Keratinocyte (primary cell): ENCODE measurements at regions not wholly inside any gene's neighbourhood (a gene's known extent, or its start where the extent isn't known, plus 50 kb on each side); places are given as distances from the start of the nearest gene placed in this dataset.

ENCODE experiments used
- DNase-seq: peaks from one replicate; pipeline ENCODE4 v3.0.0-alpha.2; 2011; ENCODE audit warnings: low read depth, missing footprints, low spot score
- FAIRE-seq: peaks from 2 replicates; lab custom pipeline; 2011; peaks lifted over from hg19 to GRCh38; lab: Jason Lieb, UNC
- H2AFZ ChIP-seq: 2 replicates; pipeline ENCODE4 v1.6.0; 2012; ENCODE audit warnings: low read length, control low read depth, inconsistent platforms; ENCODE audit not compliant: control insufficient read depth
- H3K27ac ChIP-seq: 2 replicates; pipeline ENCODE4 v1.5.1; 2011; ENCODE audit warnings: low read length; ENCODE audit not compliant: control insufficient read depth, insufficient read depth
- H3K27me3 ChIP-seq: 3 replicates; pipeline ENCODE4 v1.6.0; 2011; ENCODE audit warnings: low read length; ENCODE audit not compliant: control insufficient read depth, insufficient read depth; ENCODE audit errors: extremely low read depth
- H3K36me3 ChIP-seq, 2 experiments: 2 replicates in 1 of 2; 3 replicates in 1 of 2; pipeline ENCODE4 v1.5.1; 2011; ENCODE audit warnings: low read length in 2 of 2, mild to moderate bottlenecking in 1 of 2; ENCODE audit not compliant: control insufficient read depth in 2 of 2, insufficient read depth in 2 of 2; ENCODE audit errors: extremely low read depth in 1 of 2
- H3K4me1 ChIP-seq: 3 replicates; pipeline ENCODE4 v1.5.1; 2011; ENCODE audit warnings: low read length; ENCODE audit not compliant: control insufficient read depth, insufficient read depth; ENCODE audit errors: extremely low read depth
- H3K4me2 ChIP-seq: 3 replicates; pipeline ENCODE4 v1.6.0; 2011; ENCODE audit warnings: low read depth, low read length; ENCODE audit not compliant: control insufficient read depth, insufficient read depth; ENCODE audit errors: extremely low read depth
- H3K4me3 ChIP-seq, 3 experiments: fragments of 200-600 bp in 1 of 3; sonication (generic) in 1 of 3; 2 replicates in 2 of 3; 3 replicates in 1 of 3; pipeline ENCODE4 v1.5.1; 2011 to 2016; ENCODE audit warnings: low read length in 3 of 3, mild to moderate bottlenecking in 3 of 3, control low read depth in 2 of 3, inconsistent platforms in 1 of 3, low read depth in 1 of 3, mixed read lengths in 1 of 3, mixed run types in 1 of 3, moderate library complexity in 1 of 3; ENCODE audit not compliant: control insufficient read depth in 2 of 3, insufficient read depth in 2 of 3; ENCODE audit errors: extremely low read depth in 1 of 3
- H3K79me2 ChIP-seq: 2 replicates; pipeline ENCODE4 v1.6.0; 2012; ENCODE audit warnings: low read length; ENCODE audit not compliant: control insufficient read depth, insufficient read depth
- H3K9ac ChIP-seq: 3 replicates; pipeline ENCODE4 v1.6.0; 2011; ENCODE audit warnings: low read length; ENCODE audit not compliant: control insufficient read depth, insufficient read depth; ENCODE audit errors: extremely low read depth
- H3K9me1 ChIP-seq: 3 replicates; pipeline ENCODE4 v1.6.0; 2011; ENCODE audit warnings: low read length; ENCODE audit not compliant: control insufficient read depth, insufficient read depth; ENCODE audit errors: extremely low read depth
- H3K9me3 ChIP-seq: 2 replicates; pipeline ENCODE4 v1.5.1; 2012; ENCODE audit warnings: low read depth, low read length; ENCODE audit not compliant: control insufficient read depth
- H4K20me1 ChIP-seq: 3 replicates; pipeline ENCODE4 v1.6.0; 2011; ENCODE audit warnings: low read length; ENCODE audit not compliant: control insufficient read depth, insufficient read depth; ENCODE audit errors: extremely low read depth
- CTCF ChIP-seq, 3 experiments: IDR thresholded peaks in 1 of 3; conservative IDR thresholded peaks in 1 of 3; optimal IDR thresholded peaks in 1 of 3; 2 replicates in 2 of 3; 3 replicates in 1 of 3; pipeline versions ENCODE3 to v1.5.1; 2011; ENCODE audit warnings: low read length in 3 of 3, mild to moderate bottlenecking in 3 of 3, moderate library complexity in 2 of 3, control low read depth in 1 of 3, inconsistent platforms in 1 of 3; ENCODE audit not compliant: insufficient read depth in 2 of 3; ENCODE audit errors: extremely low read depth in 1 of 3
- EZH2 ChIP-seq: IDR thresholded peaks from one replicate; pipeline ENCODE4 v1.6.1; 2012; ENCODE audit warnings: inconsistent platforms, mild to moderate bottlenecking, low read length, moderate library complexity
- dilution Hi-C: fragments of 300-500 bp; cut with MboI; formaldehyde crosslinking; loops from one replicate; pipeline ENCODE4 v1.7.0; 2020; ENCODE audit warnings: low sequenced_read_pairs; ENCODE audit not compliant: extremely low pct_ligation_motif_present

GRCh38 chr9:713091-713490 lies 128.4 kb upstream of the DMRT1 start:
- no peak for FAIRE-seq
- peaks cover 98% of the 10 kb centered on the region for H3K79me2 ChIP-seq

DNA sequence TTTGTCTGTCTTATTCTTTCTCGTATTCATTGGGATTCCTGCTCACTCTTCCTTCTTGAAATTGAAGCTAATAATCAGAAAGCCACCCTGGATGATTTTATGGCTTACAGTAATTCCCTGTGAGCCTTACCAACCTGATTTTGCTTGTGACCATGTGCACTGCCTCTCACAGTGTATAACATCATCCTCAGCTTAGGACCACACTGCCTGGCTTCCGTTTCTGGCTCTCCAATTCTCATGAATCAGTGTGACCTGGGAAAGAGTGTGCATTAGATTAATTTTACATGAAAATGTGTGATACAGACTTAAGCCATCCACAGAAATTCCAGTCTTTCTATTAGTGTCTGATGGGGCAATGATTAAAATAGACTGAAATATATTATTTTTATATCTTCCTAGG lies 126.8 kb upstream of the DMRT1 start:
- no peaks in the 10 kb centered on the region for H3K9me1 ChIP-seq
- peaks cover 21 to 34% of the 10 kb centered on the region in 2 experiments for H3K36me3 ChIP-seq
- dilution Hi-C loops, result no loop called here
- H3K9me3 ChIP-seq, result no peaks in the 10 kb centered on the region
- DNase-seq (no peak), FAIRE-seq (no peak)
- no peak overlapping the region for H2AFZ ChIP-seq
- no peak overlapping the region for H3K9ac ChIP-seq
- no peaks in the 10 kb centered on the region for H4K20me1 ChIP-seq
- peaks cover 6% of the 10 kb centered on the region for H3K4me1 ChIP-seq
- H3K27ac ChIP-seq, result no peak overlapping the region
- H3K27me3 ChIP-seq, result no peaks in the 10 kb centered on the region
- H3K79me2 ChIP-seq, result peaks cover 95% of the 10 kb centered on the region
- no peak overlapping the region for H3K4me2 ChIP-seq
- H3K4me3 ChIP-seq, result no peak overlapping the region
- TF ChIP-seq EZH2, result no peak
- TF ChIP-seq CTCF (optimal IDR thresholded peaks at IDR 0.05 in 1 of 3, IDR thresholded peaks at IDR 0.05 in 1 of 3, conservative IDR thresholded peaks at IDR 0.05 in 1 of 3; ENCODE audit: extremely low read depth in 1 of 3, insufficient read depth in 2 of 3, low read length in 3 of 3), result no peak

More at GRCh38 chr9:713091-713490, 128.4 kb upstream of the DMRT1 start:
- no peak overlapping the region for H2AFZ ChIP-seq
- H3K4me1 ChIP-seq, result peaks cover 20% of the 10 kb centered on the region
- no peaks in the 10 kb centered on the region for H3K27me3 ChIP-seq
- TF ChIP-seq EZH2, result no peak
- no peak for TF ChIP-seq CTCF (optimal IDR thresholded peaks at IDR 0.05 in 1 of 3, IDR thresholded peaks at IDR 0.05 in 1 of 3, conservative IDR thresholded peaks at IDR 0.05 in 1 of 3; ENCODE audit: extremely low read depth in 1 of 3, insufficient read depth in 2 of 3, low read length in 3 of 3)
- dilution Hi-C loops, result no loop called here
- no peaks in the 10 kb centered on the region for H3K9me3 ChIP-seq
- H3K4me3 ChIP-seq, result no peak overlapping the region
- H4K20me1 ChIP-seq, result no peaks in the 10 kb centered on the region
- peaks cover 24 to 34% of the 10 kb centered on the region in 2 experiments for H3K36me3 ChIP-seq
- H3K4me2 ChIP-seq, result no peak overlapping the region
- H3K9me1 ChIP-seq, result no peaks in the 10 kb centered on the region
- H3K27ac ChIP-seq, result no peak overlapping the region
- no peak for DNase-seq
- no peak overlapping the region for H3K9ac ChIP-seq
